ENCODE measurements at regions not wholly inside any gene's neighbourhood (a gene's known extent, or its start where the extent isn't known, plus 50 kb on each side); places are given as distances from the start of the nearest gene placed in this dataset.

DNA sequence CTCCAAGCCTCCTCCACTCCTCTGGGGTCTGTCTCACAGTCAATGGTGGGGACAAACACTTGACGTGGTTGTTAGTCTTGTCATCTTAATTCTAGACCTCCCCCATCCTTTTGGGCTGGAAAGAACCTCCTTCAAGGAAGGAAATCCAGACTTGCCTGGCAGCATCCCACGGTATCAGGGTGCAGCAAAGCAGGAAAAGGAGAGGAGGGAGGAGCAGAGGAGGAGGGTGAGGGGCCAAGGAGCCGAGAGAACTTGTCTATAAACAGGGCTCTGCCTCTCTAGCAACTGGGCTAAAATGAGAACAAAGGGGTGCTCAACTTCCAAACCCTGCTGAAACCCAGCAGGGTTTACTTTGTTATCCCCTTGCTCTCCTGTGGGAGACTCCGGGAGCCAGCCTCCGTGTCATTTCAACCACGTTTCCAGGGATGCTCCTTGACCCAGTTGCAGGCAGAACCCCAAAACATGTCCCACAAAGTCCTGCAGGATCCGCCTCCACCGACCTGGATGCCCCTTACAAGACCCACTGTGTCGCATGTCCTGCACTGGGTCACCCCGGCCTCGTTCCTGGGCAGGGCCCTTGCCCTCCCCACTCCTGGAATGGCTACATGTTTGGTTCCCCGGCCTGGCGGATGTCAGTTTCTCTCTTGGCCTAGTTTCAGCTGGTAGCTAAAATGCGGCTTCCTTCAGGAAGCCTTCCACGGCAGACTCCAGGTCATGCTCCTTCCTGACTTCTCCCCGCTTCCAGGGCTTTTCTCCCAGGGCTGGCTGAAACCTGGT, 69.7 kb upstream of the MGMT start:
- TF ChIP-seq CTCF (IDR thresholded peaks at IDR 0.05; ENCODE audit: low read depth, low read length): no peak
- DNase-seq (ENCODE audit: extremely low read depth, low read depth): no peak

GRCh38 chr10:129398711-129399141, 68.3 kb upstream of the MGMT start:
- no peak for DNase-seq (ENCODE audit: extremely low read depth, low read depth)
- no peak for TF ChIP-seq CTCF (IDR thresholded peaks at IDR 0.05; ENCODE audit: low read depth, low read length)

- no peak for TF ChIP-seq CTCF (IDR thresholded peaks at IDR 0.05; ENCODE audit: low read depth, low read length)
- no peak for DNase-seq (ENCODE audit: extremely low read depth, low read depth)
Measured at GRCh38 chr10:129400426-129400825, 66.6 kb upstream of the MGMT start.

GRCh38 chr10:129402459-129402858, 64.6 kb upstream of the MGMT start:
- DNase-seq (ENCODE audit: extremely low read depth, low read depth): no peak
- TF ChIP-seq CTCF (IDR thresholded peaks at IDR 0.05; ENCODE audit: low read depth, low read length): no peak

DNA sequence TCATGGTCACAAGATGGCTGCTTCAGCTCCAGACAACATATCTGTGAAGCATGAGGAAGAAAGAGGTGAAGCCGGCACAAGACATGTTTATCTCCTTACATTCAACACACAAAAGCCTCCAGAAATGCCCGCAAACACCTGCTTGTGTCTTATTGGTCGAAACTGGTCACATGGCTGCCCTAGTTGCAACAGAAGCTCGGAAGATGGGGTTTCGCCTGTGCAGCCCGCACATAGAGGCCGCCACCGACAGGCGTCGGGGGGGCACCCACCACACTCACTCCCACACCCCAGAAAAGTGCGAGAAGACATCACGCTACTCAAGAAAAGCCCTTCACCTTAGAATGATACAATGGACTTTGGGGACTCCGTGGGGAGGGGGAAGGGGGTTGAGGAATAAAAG, 63.0 kb upstream of the MGMT start:
- DNase-seq (ENCODE audit: extremely low read depth, low read depth): no peak
- TF ChIP-seq CTCF (IDR thresholded peaks at IDR 0.05; ENCODE audit: low read depth, low read length): no peak

GRCh38 chr10:129405389-129405788, 61.7 kb upstream of the MGMT start:
- no peak for TF ChIP-seq CTCF (IDR thresholded peaks at IDR 0.05; ENCODE audit: low read depth, low read length)
- DNase-seq (ENCODE audit: extremely low read depth, low read depth): no peak

GRCh38 chr10:129410688-129411392, 56.2 kb upstream of the MGMT start:
- DNase-seq (ENCODE audit: extremely low read depth, low read depth): no peak
- TF ChIP-seq CTCF (IDR thresholded peaks at IDR 0.05; ENCODE audit: low read depth, low read length): no peak
